Stimulated activated CD4-positive, alpha-beta T cell treated with anti-CD3 and anti-CD28 coated beads, Interleukin-1b, Interleukin-23, amount 100 ng/mL, for 1 hour (primary cell): ENCODE measurements at regions not wholly inside any gene's neighbourhood (a gene's known extent, or its start where the extent isn't known, plus 50 kb on each side); places are given as distances from the start of the nearest gene placed in this dataset.
A peak's percentile ranks its signal among the peaks of the same experiment; 100 is the strongest.

Experiments
- DNase-seq, 2 donors: peaks; one replicate each; pipeline ENCODE4 v3.0.0-alpha.2; 2020; ENCODE audit warnings: low read depth in 2 of 2

DNA sequence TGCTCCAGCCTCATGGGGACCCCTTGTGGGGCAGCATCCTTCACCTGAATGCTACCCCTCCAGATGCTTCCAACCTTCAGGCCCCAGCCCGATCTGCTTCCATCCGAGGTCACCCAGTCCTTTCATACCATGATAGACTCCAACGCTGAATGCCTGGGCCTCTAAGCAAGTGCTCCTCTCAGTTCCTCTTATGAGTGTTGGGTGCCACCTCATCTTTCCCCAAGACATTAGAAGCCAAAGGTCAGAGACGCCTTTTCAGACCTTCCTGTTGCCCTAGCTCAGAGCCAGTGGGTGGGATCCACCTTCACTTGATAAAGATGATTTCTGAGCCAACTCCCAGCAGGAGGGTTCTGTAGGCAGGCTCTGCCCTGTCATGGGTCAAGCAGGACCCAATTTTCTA lies 174.5 kb upstream of the MGAT5 start:
- no peak for DNase-seq

DNA sequence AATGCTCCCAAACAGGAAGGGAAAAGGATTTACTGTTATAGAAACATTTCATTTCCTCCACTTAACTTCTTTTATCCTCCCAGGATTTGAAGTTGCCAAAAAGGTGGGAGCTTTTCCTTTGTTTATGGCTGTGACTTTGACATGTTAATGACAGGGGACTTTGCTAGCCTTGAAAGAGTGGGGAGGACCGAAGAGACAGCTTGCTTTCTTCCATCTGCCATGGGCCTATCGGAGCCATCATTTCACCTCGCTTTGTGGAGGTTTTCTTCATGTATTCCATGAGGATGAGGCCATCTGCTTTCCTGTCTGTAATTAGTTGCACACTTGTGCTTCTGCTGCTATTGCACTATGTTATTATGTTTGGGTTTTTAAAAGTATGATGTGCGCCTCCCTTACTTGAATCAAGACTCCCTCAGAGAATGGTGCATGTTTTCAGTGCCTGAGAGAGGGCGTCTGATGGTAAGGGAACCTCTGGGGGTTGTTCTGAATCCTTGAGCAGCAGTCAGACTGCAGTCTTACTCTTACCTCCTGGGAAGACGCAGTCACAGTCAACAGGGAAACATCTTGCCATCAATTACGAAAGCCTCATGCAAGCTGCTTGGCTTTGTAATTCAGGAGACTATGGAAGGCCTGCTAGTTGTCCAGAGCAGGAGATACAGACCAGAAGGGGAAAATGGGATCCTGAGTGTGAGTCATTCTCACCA lies 173.3 kb upstream of the MGAT5 start:
- DNase-seq, result no peak

DNA sequence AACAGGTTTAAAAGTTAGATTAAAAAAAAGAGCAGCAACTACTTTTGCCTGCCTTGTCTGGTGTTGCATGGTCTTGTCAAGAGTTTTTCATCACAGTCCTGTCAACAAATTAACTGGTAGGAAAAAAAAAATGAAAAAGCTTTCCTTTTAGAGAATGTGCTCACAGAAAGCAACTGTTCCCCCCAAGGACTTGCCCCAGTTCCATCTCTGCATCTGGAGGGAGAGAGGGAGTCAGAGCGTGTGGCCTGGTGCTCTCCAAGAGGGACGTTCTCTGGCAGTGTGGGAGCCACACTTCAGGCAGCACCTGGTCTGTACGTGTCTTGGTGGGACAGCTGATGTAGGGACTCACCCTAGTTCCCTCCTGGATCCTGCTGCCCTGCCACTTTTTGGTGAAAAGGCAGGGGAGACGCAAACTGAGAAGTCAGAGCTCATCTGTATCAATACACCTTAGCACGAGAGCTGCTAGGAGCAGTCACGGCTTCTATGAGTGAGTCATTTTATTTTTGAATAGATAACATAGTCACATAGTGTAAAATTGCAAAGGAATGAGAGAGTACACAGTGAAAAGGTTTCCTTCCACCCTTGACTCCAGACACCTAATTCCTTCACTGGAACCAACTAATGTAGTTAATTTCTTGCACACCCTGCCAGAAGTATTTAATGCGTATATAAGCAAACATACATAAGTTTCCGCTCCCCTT lies 172.5 kb upstream of the MGAT5 start:
- DNase-seq, result no peak

DNA sequence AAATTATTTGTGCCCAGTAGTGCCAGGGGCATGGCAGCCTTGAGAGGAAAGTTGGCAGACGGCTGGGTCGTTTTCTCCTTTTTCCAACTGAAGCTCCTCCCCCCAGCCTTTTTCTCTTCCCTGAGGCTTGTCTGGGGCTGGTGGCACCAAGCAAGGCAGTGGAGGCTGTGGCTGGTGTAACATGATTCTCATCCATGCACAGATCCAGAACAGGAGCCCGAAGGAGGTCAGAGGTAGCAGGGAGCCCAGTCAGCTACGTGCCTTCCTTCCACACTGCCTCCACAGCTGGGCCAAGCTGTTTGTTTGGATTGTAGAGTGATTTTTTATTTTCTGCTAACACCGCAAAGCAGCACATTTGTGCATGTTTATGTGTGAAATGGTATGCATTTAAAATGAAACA lies 170.3 kb upstream of the MGAT5 start:
- DNase-seq, result no peak

DNA sequence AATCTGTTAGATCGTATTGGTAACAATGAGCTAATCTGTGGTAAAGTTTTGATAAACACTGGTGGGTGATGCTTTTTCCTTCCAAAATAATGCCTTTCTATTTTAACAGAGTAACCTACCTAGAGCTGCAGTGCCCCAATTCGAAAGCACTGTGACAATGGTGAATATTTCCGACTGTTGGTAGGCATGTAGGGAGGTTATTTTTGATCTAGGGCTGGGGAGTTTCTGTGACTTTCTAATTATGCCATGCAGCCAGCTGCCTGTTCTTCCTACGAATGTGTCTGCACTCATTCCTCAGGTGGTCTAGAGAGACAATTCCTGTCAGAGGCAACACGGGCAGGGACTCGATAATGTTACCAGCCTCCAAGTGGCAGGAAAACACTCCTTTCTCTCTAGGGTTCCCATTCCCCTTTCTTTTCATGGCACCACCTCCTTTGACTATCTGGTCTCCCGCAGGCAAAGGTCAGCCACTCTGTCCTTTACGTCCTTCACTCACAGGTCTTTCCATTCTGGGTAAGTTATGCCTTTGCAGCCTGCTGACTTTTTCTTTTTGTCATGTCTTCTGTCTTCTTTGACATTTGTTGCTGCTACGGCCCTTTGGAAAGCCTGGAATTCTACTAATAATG lies 167.2 kb upstream of the MGAT5 start:
- no peak for DNase-seq

DNA sequence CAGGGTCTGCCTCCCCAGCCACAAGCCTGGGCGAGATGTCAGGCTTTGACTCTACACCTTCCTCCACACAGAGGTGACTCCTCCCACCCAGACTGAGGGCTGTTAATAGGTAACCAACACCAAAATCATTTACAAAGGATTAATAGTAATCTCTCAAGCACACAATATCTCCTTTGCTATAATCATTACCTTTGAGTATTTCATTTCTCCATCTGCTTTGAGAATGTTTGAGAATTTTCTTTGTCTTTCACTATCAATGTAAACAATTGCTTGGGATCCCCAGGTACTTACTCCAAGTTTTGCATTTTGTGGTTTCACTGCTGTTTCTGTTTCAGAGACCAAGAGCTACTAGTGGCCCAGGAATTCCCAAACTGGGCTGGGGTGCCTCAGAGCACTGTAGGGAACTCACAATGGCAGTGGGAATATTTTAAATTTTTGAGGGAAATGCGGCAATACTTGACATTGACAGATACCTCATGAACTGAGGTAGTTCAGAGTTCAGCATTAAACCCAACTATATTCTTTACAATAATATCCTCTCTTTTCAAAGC lies 166.4 kb upstream of the MGAT5 start:
- DNase-seq, result no peak

DNA sequence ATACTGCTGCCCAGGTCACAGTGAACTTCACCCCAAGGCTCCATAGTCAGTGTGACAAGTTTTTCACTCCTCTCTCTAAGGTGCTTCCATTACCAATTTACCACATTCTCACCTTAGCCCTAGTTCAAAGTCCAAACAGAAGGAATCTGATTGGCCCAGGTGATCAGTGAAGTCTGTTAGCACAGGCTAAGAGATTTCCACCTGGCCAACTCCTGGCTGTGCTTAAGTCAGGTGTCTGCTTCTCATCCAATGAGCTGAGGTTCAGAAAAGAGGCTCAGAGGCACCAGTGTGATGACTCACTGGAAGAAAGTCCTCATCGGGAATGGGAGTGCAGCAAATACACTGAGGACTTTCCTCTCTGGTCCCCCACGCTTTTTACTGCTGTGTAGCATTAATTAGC lies 164.4 kb upstream of the MGAT5 start:
- no peak for DNase-seq

DNA sequence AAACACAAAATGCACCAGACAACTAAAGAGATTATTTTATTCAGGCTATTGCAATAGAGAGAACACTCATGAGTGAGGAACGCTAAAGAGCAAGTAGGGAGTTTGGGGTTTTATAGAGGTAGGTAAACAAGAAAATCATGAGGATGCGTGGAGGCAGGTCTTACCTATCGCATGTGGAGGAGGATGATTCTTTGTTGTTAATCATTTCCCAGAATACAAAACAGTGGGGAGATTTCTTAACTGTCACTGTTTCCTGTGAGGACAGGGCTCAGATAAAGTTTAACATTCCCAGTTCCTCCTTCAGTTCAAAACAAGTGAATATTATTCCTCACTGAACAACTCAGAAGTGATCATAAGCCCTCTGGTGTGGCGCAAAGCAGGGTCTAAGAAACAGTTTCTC lies 156.1 kb upstream of the MGAT5 start:
- DNase-seq, result no peak

DNA sequence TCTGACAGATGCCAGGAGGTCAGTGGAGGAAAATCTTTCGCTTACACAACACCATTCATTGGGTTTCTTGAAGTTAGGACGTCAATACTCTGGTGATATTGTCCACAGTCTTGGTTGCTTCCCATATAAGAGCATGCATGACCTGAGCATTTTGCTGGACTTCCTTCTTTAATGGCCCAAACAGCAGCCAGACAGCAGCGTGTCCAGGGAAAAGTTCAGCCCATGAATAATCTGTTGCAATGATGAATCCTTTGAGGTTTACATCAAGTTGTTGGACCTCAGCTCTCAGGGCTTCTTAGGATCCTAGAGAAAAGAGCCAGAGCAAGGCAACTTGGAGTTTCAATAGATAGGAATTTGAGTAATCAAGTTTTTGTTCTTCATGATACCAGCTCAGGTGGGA lies 155.6 kb upstream of the MGAT5 start:
- DNase-seq, result no peak

DNA sequence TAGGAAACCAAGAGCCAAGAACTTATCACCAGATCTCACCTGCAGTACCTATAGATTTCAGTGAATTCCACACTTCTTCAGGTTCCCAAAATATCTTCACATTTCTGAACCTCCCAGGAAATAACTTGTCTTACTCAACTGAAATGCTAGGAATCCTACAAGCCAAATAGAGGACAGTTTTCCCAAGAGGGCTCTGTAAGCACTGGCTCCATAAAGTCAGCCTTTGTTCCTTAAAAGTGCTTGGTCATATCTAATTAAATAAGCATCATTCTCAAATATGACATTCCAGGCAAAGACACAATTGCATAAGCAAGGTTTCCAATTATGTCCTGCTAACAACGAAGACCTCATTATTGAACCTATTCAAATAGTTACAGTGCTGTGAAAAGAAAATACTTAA lies 154.6 kb upstream of the MGAT5 start:
- no peak for DNase-seq

DNA sequence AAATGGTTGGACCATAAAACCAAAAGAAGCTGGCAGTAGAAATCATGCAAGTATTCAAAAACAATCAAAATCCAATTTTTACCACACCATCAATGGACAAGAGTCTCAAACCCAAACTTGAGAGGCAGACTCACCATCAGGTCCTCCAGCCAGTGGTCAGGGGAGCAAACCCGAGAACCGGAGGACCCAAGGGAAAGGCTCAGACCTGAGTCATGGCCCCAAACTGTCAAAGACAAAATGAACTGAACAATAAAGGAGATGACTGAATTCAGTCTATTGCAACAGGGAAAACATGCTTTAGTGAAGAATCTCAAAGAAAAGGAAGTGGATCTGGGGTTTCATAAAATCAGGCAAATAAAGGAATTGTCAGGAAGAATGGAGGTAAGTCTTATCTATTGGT lies 150.7 kb upstream of the MGAT5 start:
- DNase-seq, result no peak

DNA sequence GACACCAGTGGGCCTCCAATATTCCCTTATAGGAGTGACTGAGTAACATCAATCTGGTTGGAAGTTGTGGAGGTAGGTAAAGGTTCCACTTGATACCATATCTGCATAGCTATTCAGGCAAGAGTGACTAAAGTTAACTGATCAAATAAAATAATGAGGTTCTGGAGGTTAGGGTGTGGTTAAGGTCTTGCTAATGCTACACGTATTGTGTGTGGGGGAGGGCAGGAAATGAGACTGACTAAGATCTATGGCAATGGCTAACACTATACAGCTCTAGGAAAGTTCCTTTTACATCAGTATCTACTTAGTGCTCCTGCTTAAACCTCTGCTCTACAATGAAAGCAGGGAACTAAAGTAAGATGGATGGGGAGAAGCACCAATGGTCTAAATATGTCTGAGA lies 149.1 kb upstream of the MGAT5 start:
- no peak for DNase-seq

DNA sequence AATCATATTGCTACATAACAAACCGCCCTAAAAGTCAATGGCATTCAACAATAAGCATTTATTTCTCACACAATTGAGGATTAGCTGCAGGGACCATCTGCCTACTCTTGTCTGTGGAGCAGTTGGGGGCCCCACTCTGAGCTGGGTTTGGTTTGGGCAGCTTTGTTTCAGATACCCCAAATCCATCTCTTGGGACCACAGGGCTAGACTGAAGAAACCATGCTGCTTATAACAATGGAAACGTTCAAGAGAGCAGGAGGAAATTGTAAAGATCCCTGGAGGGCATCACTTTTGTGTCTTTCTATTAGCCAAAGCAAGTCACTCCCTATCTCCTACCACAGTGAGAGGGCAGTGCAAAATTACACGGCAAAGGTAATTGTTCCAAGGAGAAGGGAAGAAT lies 146.5 kb upstream of the MGAT5 start:
- no peak for DNase-seq

DNA sequence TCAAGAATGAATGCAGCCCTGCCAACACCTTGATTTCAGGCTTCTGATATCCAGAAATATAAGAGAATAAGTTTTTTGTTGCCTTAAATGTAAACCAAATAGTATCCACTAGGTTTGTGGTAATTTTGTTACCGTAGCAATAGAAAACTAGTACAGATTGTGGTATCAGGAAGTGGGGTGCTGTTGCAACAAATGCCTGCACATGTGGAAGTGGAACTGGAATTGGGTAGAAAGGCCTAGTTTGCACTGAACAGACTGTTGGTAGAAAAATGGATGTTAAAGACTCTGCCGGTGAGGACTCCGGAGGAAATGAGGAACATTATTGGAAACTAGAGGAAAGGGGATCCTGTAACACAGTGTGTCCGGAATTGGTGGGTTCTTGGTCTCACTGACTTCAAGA lies 145.8 kb upstream of the MGAT5 start:
- no peak for DNase-seq

DNA sequence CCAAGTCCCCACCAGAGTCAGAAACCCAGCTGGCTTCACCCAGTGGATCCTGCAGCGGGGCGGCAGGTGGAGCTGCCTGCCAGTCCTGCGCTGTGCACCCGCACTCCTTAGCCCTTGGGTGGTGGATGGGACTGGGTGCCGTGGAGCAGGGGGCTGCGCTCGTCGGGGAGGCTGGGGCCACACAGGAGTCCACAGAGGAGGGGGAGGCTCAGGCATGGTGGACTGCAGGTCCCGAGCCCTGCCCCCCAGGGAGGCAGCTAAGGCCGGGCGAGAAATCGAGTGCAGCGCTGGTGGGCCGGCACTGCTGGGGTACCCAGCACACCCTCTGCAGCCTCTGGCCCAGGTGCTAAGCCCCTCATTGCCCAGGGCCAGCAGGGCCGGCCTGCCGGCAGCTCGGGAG lies 144.6 kb upstream of the MGAT5 start:
- DNase-seq, result no peak

DNA sequence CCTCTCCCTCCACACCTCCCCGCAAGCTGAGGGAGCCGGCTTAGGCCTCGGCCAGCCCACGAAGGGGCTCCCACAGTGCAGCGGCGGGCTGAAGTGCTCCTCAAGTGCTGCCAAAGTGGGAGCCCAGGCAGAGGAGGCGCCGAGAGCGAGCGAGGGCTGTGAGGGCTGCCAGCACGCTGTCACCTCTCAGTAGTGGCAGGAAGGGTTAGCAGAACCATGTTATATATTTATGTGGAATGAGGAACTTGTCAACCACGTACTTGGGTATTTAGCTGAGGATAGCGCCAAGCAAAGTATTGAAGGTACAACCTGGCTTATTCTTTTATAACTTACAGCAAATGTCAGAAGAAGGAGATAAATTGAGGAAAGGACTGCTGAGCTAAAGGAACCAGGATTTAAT lies 144.1 kb upstream of the MGAT5 start:
- no peak for DNase-seq

DNA sequence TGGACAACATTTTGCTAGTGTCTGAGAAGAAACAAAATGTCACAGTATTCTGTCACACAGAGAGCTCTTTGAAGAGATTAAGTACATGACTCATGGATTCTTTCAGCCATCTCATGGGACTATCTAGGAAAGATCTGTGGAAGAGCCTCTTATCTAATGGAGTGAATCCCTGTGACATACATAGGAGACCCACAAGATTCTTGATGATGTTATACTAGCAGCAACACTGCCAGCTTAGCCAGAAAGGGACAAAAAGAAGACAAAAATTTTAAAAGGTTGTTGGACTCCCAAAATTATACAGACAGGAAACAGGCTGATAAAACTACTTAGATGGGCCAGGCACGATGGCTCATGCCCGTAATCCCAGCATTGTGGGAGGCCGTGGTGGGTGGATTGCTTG lies 143.3 kb upstream of the MGAT5 start:
- DNase-seq, result no peak

DNA sequence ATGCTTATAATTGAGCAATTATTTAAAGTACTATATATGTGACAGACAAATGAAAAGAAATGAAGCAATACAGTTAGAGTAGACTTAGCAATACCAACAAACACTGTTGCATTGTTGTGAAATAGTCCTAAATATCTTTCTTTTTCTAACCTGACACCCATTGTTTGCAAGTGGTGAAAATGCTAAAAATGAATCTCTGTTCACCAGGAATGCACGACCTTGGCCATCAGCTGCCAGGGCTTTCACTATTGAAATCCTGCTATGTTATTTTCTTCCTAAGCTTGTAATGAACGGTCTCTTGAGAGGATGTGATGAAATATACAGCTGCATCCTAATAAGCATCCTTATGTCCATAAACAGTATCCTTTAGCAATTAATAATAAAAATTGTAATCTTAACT lies 136.2 kb upstream of the MGAT5 start:
- DNase-seq, result no peak

DNA sequence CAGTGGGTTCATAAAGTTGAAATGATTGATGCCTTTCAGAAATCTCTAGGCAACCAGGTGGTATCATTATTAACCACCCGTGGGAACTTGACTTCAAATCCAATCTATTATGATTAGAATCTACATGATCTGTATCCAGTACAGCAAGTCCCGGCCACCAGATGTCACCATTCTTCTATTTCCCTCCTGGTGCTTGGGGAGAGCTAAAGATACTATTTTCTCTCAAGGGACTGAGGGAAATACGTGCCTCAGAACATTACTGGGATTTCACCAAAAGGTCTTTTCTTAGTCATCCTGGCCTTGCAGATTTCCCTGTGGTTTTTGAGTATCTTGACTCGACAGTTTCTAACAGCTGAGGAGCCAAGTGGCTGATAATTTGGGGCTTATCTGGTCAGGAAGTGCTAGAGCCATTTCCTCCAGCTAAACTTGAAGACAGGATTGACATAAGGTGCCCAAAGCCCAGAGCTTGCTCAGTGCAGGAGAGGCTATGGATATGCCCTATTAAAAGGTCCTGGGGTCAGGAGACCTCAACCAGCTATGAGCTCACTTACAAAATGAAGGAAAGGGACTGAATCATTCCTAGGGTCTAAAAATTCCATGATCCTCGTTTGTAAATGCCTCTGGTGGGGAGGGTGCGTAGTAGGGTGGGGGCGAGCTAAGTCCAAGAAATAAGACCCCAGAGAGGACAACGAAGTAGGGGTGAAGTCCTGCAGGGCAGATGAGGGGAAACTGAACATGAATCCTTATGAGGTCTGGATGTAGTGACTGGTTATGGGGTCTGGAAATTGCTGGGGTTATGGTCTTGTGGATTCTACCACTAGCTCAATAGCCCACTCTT lies 135.4 kb upstream of the MGAT5 start:
- DNase-seq, result peak; percentile 67 to 69

DNA sequence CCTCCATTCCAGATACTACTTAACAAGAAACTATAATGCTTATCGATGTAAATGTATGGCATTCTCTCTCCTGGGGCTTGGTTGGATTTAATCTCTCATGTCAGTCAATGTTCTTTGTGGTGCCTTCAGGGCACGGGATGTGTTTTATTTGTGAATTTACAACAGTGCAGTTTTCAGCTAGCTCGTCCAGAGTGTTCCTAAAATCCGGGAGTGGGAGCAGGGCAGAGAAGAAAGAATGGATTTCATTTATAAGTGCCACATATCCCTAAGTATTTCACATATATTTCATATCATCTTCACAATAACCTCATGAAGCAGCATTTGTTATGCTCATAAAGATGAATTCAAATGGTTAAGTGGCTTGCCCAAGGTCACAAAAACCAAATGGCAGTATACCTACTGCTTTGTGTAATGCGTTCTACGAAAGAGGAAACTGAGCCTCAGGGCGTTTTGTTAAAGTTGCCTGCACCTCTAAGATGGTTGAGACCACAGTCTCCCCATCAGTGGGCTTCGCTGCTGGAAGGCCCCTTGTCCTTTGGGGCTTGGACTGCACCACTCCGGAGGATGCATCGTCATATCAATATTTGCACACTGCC lies 134.7 kb upstream of the MGAT5 start:
- DNase-seq, result no peak

DNA sequence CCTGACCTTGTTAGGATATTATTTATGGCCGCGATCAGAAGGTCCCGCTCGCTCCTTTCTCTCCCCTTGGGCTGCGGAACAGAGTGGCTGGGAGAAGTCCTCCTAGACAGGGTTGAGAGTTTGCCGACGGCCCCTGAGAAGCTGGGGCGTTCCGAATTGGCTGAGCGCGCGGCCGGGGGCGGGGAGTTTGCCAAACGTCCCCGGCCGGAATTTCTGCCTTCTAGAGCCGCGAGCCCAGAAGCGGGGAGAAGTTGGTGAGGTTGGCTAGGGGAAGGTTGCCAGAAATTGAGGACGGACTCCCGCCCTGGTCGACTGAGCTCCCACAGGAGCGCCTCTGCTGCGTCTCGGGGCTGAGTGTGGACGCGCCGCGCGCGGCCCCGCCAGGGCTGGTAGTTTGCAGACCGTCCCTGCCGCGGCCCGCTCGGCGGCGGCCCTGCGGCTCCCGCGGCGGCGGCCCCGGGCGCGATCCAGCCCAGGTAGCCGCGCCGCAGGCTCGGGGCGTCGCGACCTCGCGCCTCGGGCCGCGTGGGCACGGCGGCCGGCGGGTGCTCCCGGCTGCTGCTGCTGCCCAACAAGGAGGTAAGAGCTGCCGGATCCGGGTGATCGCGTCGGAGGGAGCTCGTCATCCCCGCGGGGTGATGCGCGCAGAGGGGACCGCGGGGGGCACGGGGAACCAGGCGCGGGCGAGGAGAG lies 134.0 kb upstream of the MGAT5 start:
- peak in 1 of 2 donors; percentile 68 for DNase-seq
